ENCODE measurements at regions not wholly inside any gene's neighbourhood (a gene's known extent, or its start where the extent isn't known, plus 50 kb on each side); places are given as distances from the start of the nearest gene placed in this dataset.

- Histone ChIP-seq H3K9ac (ENCODE audit: insufficient read depth, low read length, poor library complexity, severe bottlenecking) (no peak overlapping the region), H3K4me1 (ENCODE audit: control insufficient read depth in 1 of 2, insufficient read depth in 2 of 2, low read length in 2 of 2) (peaks cover 0 to 17% of the 10 kb centered on the region in 2 donors), H3K4me2 (replicated peaks; ENCODE audit: extremely low read depth, low read length, poor library complexity, severe bottlenecking) (no peak overlapping the region), H3K27ac (ENCODE audit: low read depth in 1 of 2, low read length in 2 of 2) (no peak overlapping the region), H3K9me3 (replicated peaks in 1 of 2; ENCODE audit: control insufficient read depth in 1 of 2, insufficient read depth in 1 of 2, low read length in 2 of 2) (no peaks in the 10 kb centered on the region), H3K79me2 (ENCODE audit: insufficient read depth, low read length) (no peaks in the 10 kb centered on the region), H4K20me1 (ENCODE audit: insufficient read depth, low read length) (no peaks in the 10 kb centered on the region), H3K36me3 (replicated peaks in 1 of 2; ENCODE audit: control insufficient read depth in 1 of 2, insufficient read depth in 2 of 2, low read length in 2 of 2) (no peaks in the 10 kb centered on the region), H2AFZ (ENCODE audit: insufficient read depth, low read depth, low read length, poor library complexity, severe bottlenecking) (no peak overlapping the region), H3K27me3 (ENCODE audit: control insufficient read depth in 2 of 2, insufficient read depth in 2 of 2, low read length in 2 of 2) (peaks cover 13 to 24% of the 10 kb centered on the region in 2 donors), H3K4me3 (replicated peaks in 1 of 3; ENCODE audit: low read depth in 2 of 3, low read length in 3 of 3) (no peak overlapping the region)
- WGBS (ENCODE audit: insufficient coverage): 62% methylated on average over 6 of the region's 7 CpGs
- no peak for DNase-seq
- Mint-ChIP-seq H3K4me1 (no peaks in the 10 kb centered on the region), H3K36me3 (peaks cover 0 to 6% of the 10 kb centered on the region in 2 donors), H3K27me3 (ENCODE audit: low read depth in 3 of 3) (peaks cover 25 to 38% (median 33%) of the 10 kb centered on the region in 3 donors), H3K9me3 (peaks cover 0 to 10% (median 3%) of the 10 kb centered on the region in 7 donors), H3K27ac (no peak overlapping the region), H3K4me3 (no peak overlapping the region)
- intact Hi-C loops (cut with micrococcal nuclease): no loop called here
- TF ChIP-seq, protein P1, sequence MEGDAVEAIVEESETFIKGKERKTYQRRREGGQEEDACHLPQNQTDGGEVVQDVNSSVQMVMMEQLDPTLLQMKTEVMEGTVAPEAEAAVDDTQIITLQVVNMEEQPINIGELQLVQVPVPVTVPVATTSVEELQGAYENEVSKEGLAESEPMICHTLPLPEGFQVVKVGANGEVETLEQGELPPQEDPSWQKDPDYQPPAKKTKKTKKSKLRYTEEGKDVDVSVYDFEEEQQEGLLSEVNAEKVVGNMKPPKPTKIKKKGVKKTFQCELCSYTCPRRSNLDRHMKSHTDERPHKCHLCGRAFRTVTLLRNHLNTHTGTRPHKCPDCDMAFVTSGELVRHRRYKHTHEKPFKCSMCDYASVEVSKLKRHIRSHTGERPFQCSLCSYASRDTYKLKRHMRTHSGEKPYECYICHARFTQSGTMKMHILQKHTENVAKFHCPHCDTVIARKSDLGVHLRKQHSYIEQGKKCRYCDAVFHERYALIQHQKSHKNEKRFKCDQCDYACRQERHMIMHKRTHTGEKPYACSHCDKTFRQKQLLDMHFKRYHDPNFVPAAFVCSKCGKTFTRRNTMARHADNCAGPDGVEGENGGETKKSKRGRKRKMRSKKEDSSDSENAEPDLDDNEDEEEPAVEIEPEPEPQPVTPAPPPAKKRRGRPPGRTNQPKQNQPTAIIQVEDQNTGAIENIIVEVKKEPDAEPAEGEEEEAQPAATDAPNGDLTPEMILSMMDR (IDR thresholded peaks at IDR 0.05): no peak
These were observed 56.5 kb upstream of the TBX3 start for GRCh38 chr12:114740448-114740847.

DNA sequence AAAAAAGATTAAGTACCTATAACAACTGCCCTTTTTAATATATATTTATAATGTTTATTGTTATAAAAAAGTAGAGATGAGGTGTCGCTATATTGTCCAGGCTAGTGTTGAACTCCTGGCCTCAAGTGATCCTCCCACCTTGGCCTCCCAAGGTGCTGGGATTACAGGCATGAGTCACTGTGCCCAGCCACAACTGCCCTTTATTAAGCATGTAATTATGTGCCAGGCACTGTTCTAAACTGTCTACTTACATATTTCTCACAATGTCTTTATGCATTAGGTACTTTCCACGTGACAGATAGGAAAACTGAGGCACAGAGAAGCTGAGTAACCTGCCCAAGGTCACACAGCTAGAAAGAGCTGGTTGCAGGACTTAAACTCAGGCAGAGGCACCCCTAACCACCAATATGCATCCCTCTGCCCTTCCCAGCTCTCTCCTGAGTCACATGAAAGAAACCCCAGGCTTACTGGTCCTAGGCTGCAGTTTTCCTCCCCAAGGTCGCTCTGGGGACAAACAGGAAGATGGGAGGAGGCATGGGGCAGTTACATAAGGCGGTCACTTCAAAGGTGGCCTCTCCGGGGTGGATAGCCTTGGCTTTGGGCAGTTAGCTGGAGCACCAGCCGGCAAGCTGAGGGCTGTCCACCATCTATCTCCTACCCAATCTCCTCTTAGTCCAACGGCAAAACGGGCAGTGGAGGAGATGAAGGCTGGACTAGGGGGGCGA is 54.6 kb upstream of the TBX3 start:
- Histone ChIP-seq H3K27me3 (ENCODE audit: control insufficient read depth in 2 of 2, insufficient read depth in 2 of 2, low read length in 2 of 2) (peaks cover 28 to 43% of the 10 kb centered on the region in 2 donors), H3K4me3 (replicated peaks in 1 of 3; ENCODE audit: low read depth in 2 of 3, low read length in 3 of 3) (no peak overlapping the region), H3K9me3 (replicated peaks in 1 of 2; ENCODE audit: control insufficient read depth in 1 of 2, insufficient read depth in 1 of 2, low read length in 2 of 2) (peaks cover 0 to 8% of the 10 kb centered on the region in 2 donors), H4K20me1 (ENCODE audit: insufficient read depth, low read length) (no peaks in the 10 kb centered on the region), H3K27ac (ENCODE audit: low read depth in 1 of 2, low read length in 2 of 2) (no peak overlapping the region), H3K4me1 (ENCODE audit: control insufficient read depth in 1 of 2, insufficient read depth in 2 of 2, low read length in 2 of 2) (peaks cover 0 to 19% of the 10 kb centered on the region in 2 donors), H2AFZ (ENCODE audit: insufficient read depth, low read depth, low read length, poor library complexity, severe bottlenecking) (no peak overlapping the region), H3K79me2 (ENCODE audit: insufficient read depth, low read length) (no peaks in the 10 kb centered on the region), H3K4me2 (replicated peaks; ENCODE audit: extremely low read depth, low read length, poor library complexity, severe bottlenecking) (no peak overlapping the region), H3K36me3 (replicated peaks in 1 of 2; ENCODE audit: control insufficient read depth in 1 of 2, insufficient read depth in 2 of 2, low read length in 2 of 2) (no peaks in the 10 kb centered on the region), H3K9ac (ENCODE audit: insufficient read depth, low read length, poor library complexity, severe bottlenecking) (no peak overlapping the region)
- TF ChIP-seq, protein P1 (IDR thresholded peaks at IDR 0.05): no peak
- Mint-ChIP-seq H3K36me3 (peaks cover 0 to 6% of the 10 kb centered on the region in 2 donors), H3K9me3 (peaks cover 0 to 19% (median 3%) of the 10 kb centered on the region in 7 donors), H3K27me3 (ENCODE audit: low read depth in 3 of 3) (peaks cover 43 to 54% (median 51%) of the 10 kb centered on the region in 3 donors), H3K4me1 (no peaks in the 10 kb centered on the region), H3K27ac (no peak overlapping the region), H3K4me3 (no peak overlapping the region)
- no peak for DNase-seq
- no CpG with 5 or more reads among the region's 9 CpGs for WGBS (ENCODE audit: insufficient coverage)
- intact Hi-C loops (cut with micrococcal nuclease): no loop called here
